ENCODE measurements at regions not wholly inside any gene's neighbourhood (a gene's known extent, or its start where the extent isn't known, plus 50 kb on each side); places are given as distances from the start of the nearest gene placed in this dataset.

GRCh38 chr5:17878541-17878940 lies 244.3 kb downstream of the TAF11L14 start:
- DNase-seq (ENCODE audit: low read depth in 1 of 2, low spot score in 2 of 2): no peak
- H2BK120ac ChIP-seq (replicated peaks; ENCODE audit: low read depth, low read length): no peak overlapping the region
- H2AK5ac ChIP-seq (ENCODE audit: low read depth, low read length): no peak overlapping the region
- no peak overlapping the region for H3K4me2 ChIP-seq (ENCODE audit: insufficient read depth in 1 of 2, low read depth in 2 of 2, low read length in 2 of 2)
- no peak overlapping the region for H2BK12ac ChIP-seq (ENCODE audit: low read depth, low read length)
- H3K9ac ChIP-seq (replicated peaks in 1 of 4; ENCODE audit: extremely low read depth in 1 of 4, low read depth in 3 of 4, low read length in 3 of 4): no peak overlapping the region
- H3K36me3 ChIP-seq (ENCODE audit: control insufficient read depth in 2 of 4, insufficient read depth in 4 of 4, low read length in 3 of 4): no peaks in the 10 kb centered on the region
- no peak overlapping the region for H3K56ac ChIP-seq (replicated peaks; ENCODE audit: insufficient read length, low read depth, low read length)
- CTCF ChIA-PET (ENCODE audit: partially characterized antibody): interaction anchor here (0.6 to 0.7 kb wide), 2 partner anchors 185 to 258 kb away, joined by 3 read pairs; no protein-coding TSS in a partner anchor
- H2BK20ac ChIP-seq (ENCODE audit: low read length): no peak overlapping the region
- POLR2A ChIA-PET (ENCODE audit: partially characterized antibody): no interaction called here
- no peak overlapping the region for H3K27ac ChIP-seq (ENCODE audit: low read depth, low read length)
- no peaks in the 10 kb centered on the region for H3K79me2 ChIP-seq (ENCODE audit: control insufficient read depth in 1 of 2, insufficient read depth in 2 of 2, low read length in 2 of 2)
- no peak overlapping the region for H2BK5ac ChIP-seq (ENCODE audit: low read depth, low read length)
- no peak overlapping the region for H4K91ac ChIP-seq (replicated peaks; ENCODE audit: insufficient read length, low read length)
- H3K27me3 ChIP-seq (replicated peaks in 1 of 4; ENCODE audit: control insufficient read depth in 3 of 4, extremely low read depth in 1 of 4, insufficient read depth in 3 of 4, low read length in 3 of 4): no peaks in the 10 kb centered on the region
- WGBS, 2 experiments (ENCODE audit: extremely low coverage in 1 of 2, insufficient coverage in 1 of 2, insufficient read length in 1 of 2, insufficient replicate concordance in 2 of 2, low coverage in 1 of 2, low lambda C conversion rate in 2 of 2, missing lambda C conversion rate in 1 of 2): 94% methylated on average over 2 of the region's 2 CpGs; no CpG with 5 or more reads in 1 of the 2 experiments
- H3K9me3 ChIP-seq (ENCODE audit: insufficient read depth in 2 of 2, low read depth in 1 of 2, low read length in 1 of 2): no peaks in the 10 kb centered on the region
- no peak overlapping the region for H3K23ac ChIP-seq (ENCODE audit: insufficient read length)
- FAIRE-seq: no peak
- no peak overlapping the region for H2BK15ac ChIP-seq (ENCODE audit: low read length)
- no peak overlapping the region for H4K8ac ChIP-seq (ENCODE audit: extremely low read depth, insufficient read depth, low read length)
- no peak overlapping the region for H4K5ac ChIP-seq (ENCODE audit: insufficient read length, low read depth, low read length)
- H3K4me1 ChIP-seq (replicated peaks in 1 of 4; ENCODE audit: control insufficient read depth in 3 of 4, insufficient read depth in 4 of 4, low read length in 3 of 4): peaks cover 0 to 4% (median under 1%) of the 10 kb centered on the region in 4 experiments; a peak in 1 of 7 replicates
- H3K4me3 ChIP-seq (ENCODE audit: extremely low read depth in 1 of 4, insufficient read depth in 2 of 4, low read depth in 3 of 4, low read length in 4 of 4): no peak overlapping the region
- H3K18ac ChIP-seq (ENCODE audit: extremely low read depth, low read length): no peak overlapping the region
- H3K14ac ChIP-seq (ENCODE audit: insufficient read length): no peak overlapping the region
- TF ChIP-seq YY1 (IDR thresholded peaks at IDR 0.05; ENCODE audit: low read depth, low read length): no peak
- TF ChIP-seq TAF7 (optimal IDR thresholded peaks at IDR 0.05; ENCODE audit: borderline replicate concordance, low read depth, low read length): no peak
- TF ChIP-seq SAP30 (IDR thresholded peaks at IDR 0.05; ENCODE audit: insufficient read depth, insufficient replicate concordance, low read length): no peak
- TF ChIP-seq JUN (IDR thresholded peaks at IDR 0.05; ENCODE audit: low read depth, low read length): no peak
- TF ChIP-seq, protein P1, sequence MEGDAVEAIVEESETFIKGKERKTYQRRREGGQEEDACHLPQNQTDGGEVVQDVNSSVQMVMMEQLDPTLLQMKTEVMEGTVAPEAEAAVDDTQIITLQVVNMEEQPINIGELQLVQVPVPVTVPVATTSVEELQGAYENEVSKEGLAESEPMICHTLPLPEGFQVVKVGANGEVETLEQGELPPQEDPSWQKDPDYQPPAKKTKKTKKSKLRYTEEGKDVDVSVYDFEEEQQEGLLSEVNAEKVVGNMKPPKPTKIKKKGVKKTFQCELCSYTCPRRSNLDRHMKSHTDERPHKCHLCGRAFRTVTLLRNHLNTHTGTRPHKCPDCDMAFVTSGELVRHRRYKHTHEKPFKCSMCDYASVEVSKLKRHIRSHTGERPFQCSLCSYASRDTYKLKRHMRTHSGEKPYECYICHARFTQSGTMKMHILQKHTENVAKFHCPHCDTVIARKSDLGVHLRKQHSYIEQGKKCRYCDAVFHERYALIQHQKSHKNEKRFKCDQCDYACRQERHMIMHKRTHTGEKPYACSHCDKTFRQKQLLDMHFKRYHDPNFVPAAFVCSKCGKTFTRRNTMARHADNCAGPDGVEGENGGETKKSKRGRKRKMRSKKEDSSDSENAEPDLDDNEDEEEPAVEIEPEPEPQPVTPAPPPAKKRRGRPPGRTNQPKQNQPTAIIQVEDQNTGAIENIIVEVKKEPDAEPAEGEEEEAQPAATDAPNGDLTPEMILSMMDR (IDR thresholded peaks at IDR 0.05; ENCODE audit: control extremely low read depth in 1 of 3, insufficient read depth in 1 of 3, low read depth in 1 of 3, low read length in 3 of 3): no peak
- no peak for TF ChIP-seq POLR2AphosphoS5 (IDR thresholded peaks at IDR 0.05; ENCODE audit: low read depth, low read length)
- no peak for TF ChIP-seq ASH2L (IDR thresholded peaks at IDR 0.05; ENCODE audit: low read length)
- no peak for TF ChIP-seq TAF1 (IDR thresholded peaks at IDR 0.05; ENCODE audit: low read depth, low read length)
- TF ChIP-seq TEAD4 (IDR thresholded peaks at IDR 0.05; ENCODE audit: low read depth, low read length): no peak
- TF ChIP-seq MAFK (IDR thresholded peaks at IDR 0.05; ENCODE audit: low read depth, low read length): no peak
- TF ChIP-seq TBP (IDR thresholded peaks at IDR 0.05; ENCODE audit: low read depth, low read length): no peak
- no peak for TF ChIP-seq NRF1 (IDR thresholded peaks at IDR 0.05; ENCODE audit: low read depth, low read length)
- H2AFZ ChIP-seq (ENCODE audit: low read length): no peak overlapping the region
- no peaks in the 10 kb centered on the region for H3K79me1 ChIP-seq (ENCODE audit: low read depth, low read length)
- H3K23me2 ChIP-seq (ENCODE audit: low read depth, low read length): no peaks in the 10 kb centered on the region
- no peaks in the 10 kb centered on the region for H4K20me1 ChIP-seq (replicated peaks in 1 of 2; ENCODE audit: control insufficient read depth in 1 of 2, insufficient read depth in 2 of 2, low read length in 2 of 2)
- no peak overlapping the region for H3K4ac ChIP-seq (replicated peaks; ENCODE audit: insufficient read length, low read depth, low read length)

Data from H1 (cell line).